VCaP (cell line): ENCODE measurements at regions not wholly inside any gene's neighbourhood (a gene's known extent, or its start where the extent isn't known, plus 50 kb on each side); places are given as distances from the start of the nearest gene placed in this dataset.

Experiments used
- H3K27ac ChIP-seq: fragments of 450-650 bp; 2 replicates; pipeline ENCODE4 v1.5.1; 2017
- TF ChIP-seq, protein P1 (sequence below): fragments of 450-650 bp; conservative IDR thresholded peaks from 2 replicates; pipeline ENCODE4 v1.5.1; 2017; ENCODE audit warnings: mild to moderate bottlenecking, moderate library complexity

DNA sequence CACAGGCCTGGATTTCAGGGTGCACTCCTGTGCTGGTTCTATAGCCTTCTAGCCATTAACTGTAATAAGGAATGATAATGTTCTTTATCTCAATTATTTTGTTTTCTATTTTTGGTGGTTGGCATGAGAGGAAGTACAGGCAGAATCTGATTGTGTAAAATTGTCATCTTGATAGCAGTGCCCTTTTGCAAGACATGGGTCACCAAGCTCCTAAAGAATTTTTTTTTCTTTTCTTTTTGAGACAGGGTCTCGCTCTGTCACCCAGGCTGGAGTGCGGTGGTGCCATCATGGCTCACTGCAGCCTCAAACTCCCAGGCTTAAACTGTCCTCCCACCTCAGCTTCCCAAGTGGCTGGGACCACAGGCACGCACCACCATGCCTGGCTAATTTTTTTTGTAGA lies 206.7 kb upstream of the JARID2 start:
- no peak overlapping the region for H3K27ac ChIP-seq

GRCh38 chr6:15042938-15043337 lies 202.9 kb upstream of the JARID2 start:
- H3K27ac ChIP-seq = no peak overlapping the region
- TF ChIP-seq, protein P1, sequence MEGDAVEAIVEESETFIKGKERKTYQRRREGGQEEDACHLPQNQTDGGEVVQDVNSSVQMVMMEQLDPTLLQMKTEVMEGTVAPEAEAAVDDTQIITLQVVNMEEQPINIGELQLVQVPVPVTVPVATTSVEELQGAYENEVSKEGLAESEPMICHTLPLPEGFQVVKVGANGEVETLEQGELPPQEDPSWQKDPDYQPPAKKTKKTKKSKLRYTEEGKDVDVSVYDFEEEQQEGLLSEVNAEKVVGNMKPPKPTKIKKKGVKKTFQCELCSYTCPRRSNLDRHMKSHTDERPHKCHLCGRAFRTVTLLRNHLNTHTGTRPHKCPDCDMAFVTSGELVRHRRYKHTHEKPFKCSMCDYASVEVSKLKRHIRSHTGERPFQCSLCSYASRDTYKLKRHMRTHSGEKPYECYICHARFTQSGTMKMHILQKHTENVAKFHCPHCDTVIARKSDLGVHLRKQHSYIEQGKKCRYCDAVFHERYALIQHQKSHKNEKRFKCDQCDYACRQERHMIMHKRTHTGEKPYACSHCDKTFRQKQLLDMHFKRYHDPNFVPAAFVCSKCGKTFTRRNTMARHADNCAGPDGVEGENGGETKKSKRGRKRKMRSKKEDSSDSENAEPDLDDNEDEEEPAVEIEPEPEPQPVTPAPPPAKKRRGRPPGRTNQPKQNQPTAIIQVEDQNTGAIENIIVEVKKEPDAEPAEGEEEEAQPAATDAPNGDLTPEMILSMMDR = no peak

More for the DNA sequence above, 206.7 kb upstream of the JARID2 start:
- TF ChIP-seq, protein P1 = no peak

DNA sequence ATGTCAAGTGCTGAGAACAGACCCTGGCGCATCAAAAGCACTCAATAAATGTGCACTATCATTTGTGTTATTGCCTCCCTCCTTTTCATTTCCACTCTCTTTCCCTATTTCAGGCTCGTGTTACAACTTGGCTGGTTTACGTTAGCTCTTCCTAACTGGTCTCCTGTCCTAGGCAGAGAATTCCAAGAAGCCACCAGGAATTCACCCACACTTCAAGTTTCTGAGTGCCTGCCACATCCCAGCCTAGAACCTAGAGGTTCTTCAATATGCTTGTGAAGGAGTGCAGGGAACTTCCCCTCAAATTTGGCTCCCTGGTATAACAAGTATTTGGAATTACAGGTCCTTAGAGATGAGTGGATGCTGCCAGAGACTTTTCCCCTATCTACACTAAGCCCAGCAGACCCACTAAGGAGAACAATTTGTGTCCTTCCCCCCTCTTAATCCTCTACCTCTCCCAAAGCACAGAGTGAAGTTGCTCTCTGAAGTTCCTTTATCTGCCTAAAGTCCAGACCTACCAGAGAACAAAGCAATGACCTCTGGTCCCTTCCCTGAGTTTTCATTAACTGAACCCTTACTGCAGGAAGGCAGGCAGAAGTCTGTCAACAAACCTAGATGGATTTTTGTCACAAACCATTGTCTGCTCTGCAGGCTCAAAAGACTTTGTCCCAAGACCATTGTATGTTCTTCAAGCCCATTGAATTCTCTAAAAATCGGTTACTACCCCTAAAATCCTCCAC lies 201.6 kb upstream of the JARID2 start:
- H3K27ac ChIP-seq = no peak overlapping the region
- TF ChIP-seq, protein P1 = no peak

DNA sequence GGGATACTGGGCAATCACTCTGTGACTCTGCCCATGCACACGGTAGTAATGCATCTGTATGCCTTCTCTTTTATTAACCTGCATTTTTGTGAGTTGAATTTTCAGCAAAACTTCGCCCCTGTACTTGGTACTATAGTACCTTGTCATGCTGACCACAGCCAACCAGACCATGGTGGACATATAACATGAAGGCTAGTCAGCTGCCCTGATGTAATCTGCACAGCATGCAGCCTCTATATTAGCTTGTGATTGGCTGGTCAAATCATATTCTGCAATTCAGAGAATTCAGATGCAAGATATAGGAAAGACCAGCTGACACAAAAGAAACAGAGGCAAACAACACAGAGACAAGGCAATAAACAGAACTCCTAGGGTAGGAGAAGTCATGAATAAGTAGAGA lies 200.9 kb upstream of the JARID2 start:
- TF ChIP-seq, protein P1 = no peak
- no peak overlapping the region for H3K27ac ChIP-seq

- no peak overlapping the region for H3K27ac ChIP-seq
- TF ChIP-seq, protein P1 = no peak
These were observed 199.1 kb upstream of the JARID2 start for GRCh38 chr6:15046751-15047150.

- no peak overlapping the region for H3K27ac ChIP-seq
- TF ChIP-seq, protein P1 = no peak
These were observed 197.5 kb upstream of the JARID2 start for GRCh38 chr6:15048367-15048766.

- H3K27ac ChIP-seq = no peak overlapping the region
- TF ChIP-seq, protein P1 = no peak
These were observed 187.4 kb upstream of the JARID2 start for GRCh38 chr6:15058200-15059061.
